RWPE1 (cell line): ENCODE measurements at regions not wholly inside any gene's neighbourhood (a gene's known extent, or its start where the extent isn't known, plus 50 kb on each side); places are given as distances from the start of the nearest gene placed in this dataset.
A peak's percentile ranks its signal among the peaks of the same experiment; 100 is the strongest.
"Not testable (repeated sequence)": the region's sequence is repeated elsewhere in the genome, so short reads cannot be mapped to it uniquely, and the experiment has no call there.

ENCODE experiments used
- CTCF ChIA-PET: fragments of 350-600 bp; sonication (Branson Sonifier 250); formaldehyde crosslinking; extraction: SDS; loops from one replicate; lab custom pipeline; 2021; lab: Yijun Ruan, JAX
- POLR2A ChIA-PET: fragments of 400-600 bp; formaldehyde crosslinking; extraction: SDS; loops from one replicate; lab custom pipeline; 2020; ENCODE audit warnings: antibody characterized with exemption; ENCODE audit not compliant: low non-redundant PET; lab: Yijun Ruan, JAX
- DNase-seq: peaks from one replicate; pipeline ENCODE4 v3.0.0; 2012; ENCODE audit warnings: low spot score
- H3K27ac ChIP-seq: fragments of 450-650 bp; 2 replicates; pipeline ENCODE4 v1.5.1; 2017

DNA sequence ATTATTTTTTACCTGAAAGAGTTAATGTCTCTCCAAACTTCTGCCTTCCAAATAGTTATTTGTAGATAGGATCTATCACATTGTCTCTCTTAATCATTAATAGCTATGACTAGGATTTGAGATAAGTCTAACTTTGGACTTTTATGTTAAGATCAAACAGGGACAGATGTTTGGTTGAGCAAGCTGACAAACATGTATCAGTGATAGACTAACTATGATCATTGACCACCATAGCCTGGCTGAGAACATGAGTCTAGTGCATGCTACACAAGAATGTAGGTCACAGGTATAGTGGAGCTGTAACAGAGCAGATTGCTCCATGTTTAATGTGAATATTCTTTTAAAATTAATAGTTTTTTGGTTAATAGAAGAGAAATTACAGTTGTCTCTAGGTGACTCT is 52.0 kb downstream of the SYT15B start:
- CTCF ChIA-PET, POLR2A ChIA-PET, DNase-seq, H3K27ac ChIP-seq: not testable (repeated sequence)

DNA sequence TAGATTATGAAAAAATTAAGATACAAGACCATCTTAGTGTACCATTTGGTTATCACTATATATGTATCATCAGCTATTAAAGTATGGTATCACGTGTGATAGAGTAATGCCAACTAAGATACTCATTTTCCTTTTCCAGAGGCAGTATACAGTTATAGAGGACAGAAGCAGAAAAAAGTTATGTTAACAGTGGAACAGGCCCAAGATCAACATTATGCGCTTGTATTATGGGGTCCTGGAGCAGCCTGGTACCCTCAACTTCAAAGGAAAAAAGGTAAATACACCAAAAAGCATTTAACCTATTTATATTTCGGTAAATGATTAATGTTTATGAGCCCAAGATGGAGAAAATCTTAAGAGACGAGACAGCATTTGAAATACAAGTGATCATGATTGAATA is 52.9 kb downstream of the SYT15B start:
- POLR2A ChIA-PET, H3K27ac ChIP-seq, DNase-seq, CTCF ChIA-PET: not testable (repeated sequence)

DNA sequence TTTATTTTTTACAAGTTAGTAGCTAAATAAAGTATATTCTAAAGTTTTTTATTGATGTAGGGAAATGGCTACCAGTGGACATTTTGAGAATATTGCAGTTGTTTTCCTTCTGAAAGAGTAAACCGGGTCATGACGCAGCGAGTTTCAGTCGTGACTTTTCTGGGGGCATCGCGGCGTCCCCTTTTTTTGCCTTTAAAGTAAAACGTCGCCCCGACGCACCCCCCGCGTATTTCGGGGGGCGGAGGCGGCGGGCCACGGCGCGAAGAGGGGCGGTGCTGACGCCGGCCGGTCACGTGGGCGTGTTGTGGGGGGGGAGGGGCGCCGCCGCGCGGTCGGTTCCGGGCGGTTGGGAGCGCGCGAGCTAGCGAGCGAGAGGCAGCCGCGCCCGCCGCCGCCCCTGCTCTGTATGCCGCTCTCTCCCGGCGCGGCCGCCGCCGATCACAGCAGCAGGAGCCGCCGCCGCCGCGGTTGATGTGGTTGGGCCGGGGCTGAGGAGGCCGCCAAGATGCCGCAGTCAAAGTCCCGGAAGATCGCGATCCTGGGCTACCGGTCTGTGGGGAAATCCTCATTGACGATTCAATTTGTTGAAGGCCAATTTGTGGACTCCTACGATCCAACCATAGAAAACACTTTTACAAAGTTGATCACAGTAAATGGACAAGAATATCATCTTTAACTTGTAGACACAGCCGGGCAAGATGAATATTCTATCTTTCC is 57.5 kb downstream of the SYT15B start:
- H3K27ac ChIP-seq, result peak overlapping the region; percentile 28
- CTCF ChIA-PET, POLR2A ChIA-PET: not testable (repeated sequence)

DNA sequence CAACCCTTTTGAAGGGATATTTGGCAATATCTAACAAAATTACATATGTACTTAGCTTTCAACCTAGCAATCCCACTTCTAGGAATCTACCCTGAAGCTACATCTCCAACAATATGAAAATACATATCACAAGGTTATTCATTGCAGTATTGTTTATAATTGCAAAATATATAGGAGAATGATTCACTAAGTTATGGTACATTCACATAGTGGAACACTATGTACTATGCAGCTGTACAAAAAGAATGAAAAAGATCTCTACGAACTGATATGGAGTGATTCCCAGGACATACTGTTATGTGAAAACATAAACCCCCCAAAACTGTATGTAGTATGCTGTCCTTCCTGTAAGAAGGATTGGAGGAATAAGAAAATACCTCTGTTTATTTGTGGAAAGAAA is 62.1 kb downstream of the SYT15B start:
- CTCF ChIA-PET, DNase-seq, POLR2A ChIA-PET, H3K27ac ChIP-seq: not testable (repeated sequence)

More for the DNA sequence above, 57.5 kb downstream of the SYT15B start:
- not testable (repeated sequence) for DNase-seq

DNA sequence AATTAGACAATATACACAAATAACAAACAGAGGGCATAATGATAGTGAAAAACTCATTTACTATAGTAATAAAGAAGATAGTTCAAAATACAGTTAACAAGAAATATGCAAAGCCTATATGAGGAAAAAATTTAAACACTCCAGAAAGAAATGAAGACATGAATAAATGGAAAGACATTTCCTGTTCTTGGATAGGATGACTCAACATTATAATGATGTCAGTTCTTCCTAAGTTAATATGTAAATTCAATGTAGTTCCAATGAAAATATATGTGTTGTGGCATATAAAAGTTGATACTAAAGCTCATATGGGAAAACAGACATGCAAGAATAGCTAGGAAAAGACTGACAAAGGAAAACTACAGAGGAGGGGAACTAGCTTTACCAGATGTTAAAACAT is 63.5 kb downstream of the SYT15B start:
- POLR2A ChIA-PET, DNase-seq, CTCF ChIA-PET: not testable (repeated sequence)
- H3K27ac ChIP-seq, result peak overlapping the region; percentile 54; the same call in 1 of the 2 replicates

DNA sequence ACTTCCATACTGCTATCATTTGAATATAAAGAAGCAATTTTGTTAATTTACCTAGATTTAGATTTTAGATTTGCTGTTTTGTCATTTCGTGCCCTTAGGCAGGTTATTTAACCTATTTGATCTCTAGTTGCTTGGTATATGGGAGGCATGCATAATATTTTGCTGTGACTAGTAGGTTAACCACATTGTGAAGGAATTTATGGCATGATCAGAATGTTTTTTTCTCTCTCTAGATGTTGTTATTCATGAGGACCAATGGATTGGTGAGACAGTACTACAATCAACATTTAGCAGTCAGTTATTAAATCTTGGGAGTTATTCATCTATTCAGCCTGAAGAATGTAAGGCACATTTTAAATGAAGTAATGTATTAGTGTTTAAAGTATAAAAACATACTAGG is 67.2 kb downstream of the SYT15B start:
- H3K27ac ChIP-seq, POLR2A ChIA-PET, CTCF ChIA-PET, DNase-seq: not testable (repeated sequence)

GRCh38 chr10:47695149-47695548 is 68.2 kb downstream of the SYT15B start:
- CTCF ChIA-PET, POLR2A ChIA-PET, H3K27ac ChIP-seq, DNase-seq: not testable (repeated sequence)

- POLR2A ChIA-PET, CTCF ChIA-PET, DNase-seq: not testable (repeated sequence)
Observed at GRCh38 chr10:47690304-47690703, 73.1 kb downstream of the SYT15B start.

GRCh38 chr10:47683826-47684475 is 79.4 kb downstream of the SYT15B start:
- CTCF ChIA-PET, POLR2A ChIA-PET, H3K27ac ChIP-seq: not testable (repeated sequence)

More at GRCh38 chr10:47690304-47690703, 73.1 kb downstream of the SYT15B start:
- not testable (repeated sequence) for H3K27ac ChIP-seq

DNA sequence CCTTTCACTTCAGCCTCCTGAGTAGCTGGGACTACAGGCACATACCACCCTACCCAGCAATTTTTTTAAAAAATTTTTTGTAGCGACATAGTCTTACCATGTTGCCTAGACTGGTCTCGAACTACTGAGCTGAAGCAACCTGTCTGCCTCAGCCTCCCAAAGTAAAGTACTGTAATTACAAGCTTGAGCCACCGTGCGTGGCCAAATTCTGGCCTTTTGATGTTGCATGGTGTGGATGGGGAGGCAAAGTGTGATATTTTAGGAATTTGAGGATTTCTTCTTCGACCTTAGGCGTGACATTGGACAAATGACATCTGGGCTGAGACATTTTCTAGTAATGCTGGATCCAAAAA is 81.8 kb downstream of the SYT15B start:
- CTCF ChIA-PET, POLR2A ChIA-PET: not testable (repeated sequence)

More at GRCh38 chr10:47683826-47684475, 79.4 kb downstream of the SYT15B start:
- not testable (repeated sequence) for DNase-seq

DNA sequence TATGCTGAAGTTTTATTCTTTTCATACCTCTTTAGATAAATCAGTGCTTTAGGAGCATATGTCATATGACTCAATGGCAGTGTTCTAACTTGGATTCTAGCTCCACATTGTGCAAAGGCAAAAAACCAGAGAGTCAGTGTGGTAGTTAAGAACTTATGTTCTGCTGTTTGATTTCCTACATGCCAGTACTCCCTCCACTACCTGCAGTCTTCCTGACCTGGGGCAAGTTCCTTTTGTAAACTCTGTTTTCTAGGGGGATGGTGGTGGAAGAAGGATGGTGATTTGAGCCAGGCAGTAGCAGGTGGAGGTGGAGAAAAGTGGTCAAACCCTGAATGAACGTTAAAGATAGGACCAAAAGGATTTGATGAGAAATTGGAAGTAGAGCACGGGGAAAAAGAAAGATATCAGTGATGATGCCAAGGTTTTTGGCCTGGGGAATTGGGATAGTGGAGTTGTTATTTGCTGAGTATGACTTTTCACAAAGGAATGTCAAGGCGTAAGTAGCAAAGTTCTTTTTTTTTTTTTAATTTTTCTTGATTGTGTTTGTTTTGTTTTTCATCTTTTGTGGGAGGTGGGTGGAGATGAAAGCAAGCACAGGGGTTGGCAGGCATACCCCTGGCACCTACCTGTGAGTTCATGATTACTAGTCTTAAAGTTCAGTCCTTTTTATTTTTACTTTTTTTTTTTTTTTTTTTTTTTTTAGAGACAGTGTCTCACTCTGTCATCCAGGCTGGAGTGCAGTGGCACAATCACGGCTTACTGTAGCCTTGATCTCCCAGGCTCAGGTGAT is 82.3 kb downstream of the SYT15B start:
- H3K27ac ChIP-seq, CTCF ChIA-PET, DNase-seq, POLR2A ChIA-PET: not testable (repeated sequence)

More for the DNA sequence above, 81.8 kb downstream of the SYT15B start:
- DNase-seq, H3K27ac ChIP-seq: not testable (repeated sequence)

DNA sequence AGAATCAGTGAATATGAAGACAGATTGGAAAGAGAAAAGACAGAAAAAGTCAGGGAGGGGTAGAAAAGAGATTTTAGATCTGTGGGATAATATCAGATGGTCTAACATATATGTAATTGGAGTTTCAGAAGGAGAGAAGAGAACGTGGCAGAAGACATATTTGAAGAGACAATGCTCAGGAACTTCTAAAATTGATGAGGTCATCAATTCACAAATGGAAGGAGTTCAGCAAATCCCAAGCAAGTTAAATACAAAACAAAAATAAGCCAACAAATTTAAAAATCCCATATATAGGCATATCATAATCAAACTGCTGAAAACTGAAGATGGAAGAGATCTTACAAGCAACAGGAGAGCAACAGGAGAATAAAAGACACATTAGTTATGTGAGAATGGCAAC is 87.3 kb downstream of the SYT15B start:
- CTCF ChIA-PET, POLR2A ChIA-PET, DNase-seq, H3K27ac ChIP-seq: not testable (repeated sequence)

- POLR2A ChIA-PET, CTCF ChIA-PET, DNase-seq, H3K27ac ChIP-seq: not testable (repeated sequence)
Observed at GRCh38 chr10:47675577-47675976, 87.8 kb downstream of the SYT15B start.

DNA sequence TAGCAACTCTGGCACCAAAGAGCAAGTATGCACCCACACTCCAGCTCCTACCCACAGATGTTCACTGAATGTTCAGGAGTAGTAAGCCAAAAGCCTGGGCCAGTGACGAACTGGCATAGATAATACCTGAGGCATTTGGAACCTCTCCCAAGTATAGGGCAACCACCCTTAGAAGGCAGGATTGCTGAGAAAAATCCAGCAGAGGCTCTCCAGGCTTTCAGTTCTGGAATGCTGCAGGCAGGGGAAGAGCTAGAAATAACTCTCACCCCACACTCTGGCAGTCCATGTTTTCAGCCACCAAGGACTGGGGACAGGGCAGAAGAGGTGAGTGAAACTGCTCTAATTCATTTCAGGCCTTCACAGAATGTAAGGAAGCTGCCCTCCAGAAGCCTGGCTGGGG is 90.3 kb downstream of the SYT15B start:
- POLR2A ChIA-PET, CTCF ChIA-PET, DNase-seq: not testable (repeated sequence)

DNA sequence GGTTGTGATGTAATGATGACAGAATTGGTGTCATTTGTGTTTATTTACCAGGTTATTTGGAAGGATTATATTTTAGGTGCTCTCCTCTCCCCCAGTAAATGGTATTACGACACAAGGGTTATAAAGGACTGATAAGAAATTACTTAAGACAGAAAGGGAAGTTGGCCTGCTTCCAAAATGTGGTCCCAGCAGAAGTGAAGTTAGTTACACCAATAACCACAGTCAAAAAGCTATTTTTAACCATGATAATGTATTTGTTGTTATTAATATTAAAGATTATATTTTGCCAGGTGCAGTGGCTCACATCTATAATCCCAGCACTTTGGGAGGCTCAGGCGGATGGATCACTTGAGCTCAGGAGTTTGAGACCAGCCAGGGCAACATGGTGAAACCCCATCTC is 92.5 kb downstream of the SYT15B start:
- CTCF ChIA-PET, POLR2A ChIA-PET, H3K27ac ChIP-seq, DNase-seq: not testable (repeated sequence)

More for the DNA sequence above, 90.3 kb downstream of the SYT15B start:
- not testable (repeated sequence) for H3K27ac ChIP-seq

- H3K27ac ChIP-seq, POLR2A ChIA-PET: not testable (repeated sequence)
Observed at GRCh38 chr10:47661955-47662577, 101.3 kb downstream of the SYT15B start.

DNA sequence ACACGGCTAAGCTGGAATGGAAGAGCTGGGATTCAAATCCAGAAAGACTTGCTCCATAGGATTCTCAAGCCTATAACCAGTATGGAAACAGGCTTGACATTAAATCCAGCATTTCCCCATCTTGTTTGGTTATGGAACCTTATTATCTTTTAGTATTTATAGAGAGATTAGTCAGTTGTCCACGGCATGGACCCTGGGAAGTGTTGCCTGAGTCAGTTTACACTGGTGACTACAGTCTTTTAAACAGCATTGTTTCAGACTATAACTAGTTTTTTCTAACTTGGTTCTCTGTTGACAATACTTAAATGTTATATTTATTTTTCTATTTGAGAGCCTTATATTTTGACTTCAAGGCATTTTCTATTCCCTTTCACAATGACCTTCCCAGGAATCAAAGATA is 106.7 kb downstream of the SYT15B start:
- CTCF ChIA-PET, DNase-seq, POLR2A ChIA-PET, H3K27ac ChIP-seq: not testable (repeated sequence)

More at GRCh38 chr10:47661955-47662577, 101.3 kb downstream of the SYT15B start:
- CTCF ChIA-PET, DNase-seq: not testable (repeated sequence)
